Activated CD8-positive, alpha-beta memory T cell treated with anti-CD3 and anti-CD28 coated beads, Interleukin-2, amount 50 U/mL, for 4 hours (primary cell): ENCODE measurements at regions not wholly inside any gene's neighbourhood (a gene's known extent, or its start where the extent isn't known, plus 50 kb on each side); places are given as distances from the start of the nearest gene placed in this dataset.

Experiments used
- DNase-seq: peaks from one replicate; pipeline ENCODE4 v3.0.0-alpha.2; 2020

DNA sequence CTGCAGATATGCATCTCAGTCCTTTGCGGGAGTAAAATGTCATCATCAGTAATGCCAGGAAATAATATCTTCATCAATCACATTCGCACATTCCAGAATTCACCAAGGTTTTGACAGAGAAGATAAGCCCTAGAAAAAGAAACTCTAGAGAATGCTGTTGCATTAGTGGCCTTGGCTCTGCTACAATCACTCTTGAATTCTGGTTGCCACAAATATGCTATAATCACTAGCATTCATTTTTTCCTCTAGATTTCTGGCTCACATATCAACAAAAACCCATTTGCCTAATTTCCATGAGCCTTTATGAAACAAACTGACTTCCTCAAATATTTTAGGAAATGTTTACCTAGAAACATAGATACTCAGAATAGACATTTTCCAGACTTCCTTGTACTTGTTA is 653.4 kb downstream of the ANXA1 start:
- DNase-seq: no peak

DNA sequence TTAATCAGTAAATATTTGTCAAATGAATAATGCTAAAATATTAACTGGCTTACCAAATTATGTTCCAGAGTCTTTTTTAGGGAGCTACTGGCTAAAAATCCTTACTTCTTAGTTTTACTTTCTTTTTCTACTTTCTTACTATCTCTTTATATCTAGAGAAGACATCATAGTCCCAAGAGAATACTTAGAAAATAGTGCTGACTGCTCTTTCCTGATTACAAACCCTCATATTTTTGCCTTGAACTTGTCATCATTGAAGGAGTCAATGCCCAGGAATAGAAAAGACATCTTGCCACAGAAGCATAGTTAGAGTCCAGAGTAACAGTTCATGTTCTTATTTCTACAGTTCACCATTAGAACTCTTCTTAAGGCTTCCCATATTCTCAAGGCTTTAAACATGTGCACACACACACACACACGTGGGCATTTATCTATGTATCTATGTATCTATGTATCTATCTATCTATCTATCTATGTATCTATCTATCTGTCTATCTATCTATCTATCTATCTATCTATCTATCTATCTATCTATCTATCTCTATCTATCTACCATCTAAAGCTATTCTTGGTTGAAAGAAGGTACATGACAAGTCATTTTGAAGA is 654.3 kb downstream of the ANXA1 start:
- DNase-seq: no peak

GRCh38 chr9:73806876-73807275 is 655.2 kb downstream of the ANXA1 start:
- no peak for DNase-seq

GRCh38 chr9:73807952-73808351 is 656.3 kb downstream of the ANXA1 start:
- DNase-seq: no peak

DNA sequence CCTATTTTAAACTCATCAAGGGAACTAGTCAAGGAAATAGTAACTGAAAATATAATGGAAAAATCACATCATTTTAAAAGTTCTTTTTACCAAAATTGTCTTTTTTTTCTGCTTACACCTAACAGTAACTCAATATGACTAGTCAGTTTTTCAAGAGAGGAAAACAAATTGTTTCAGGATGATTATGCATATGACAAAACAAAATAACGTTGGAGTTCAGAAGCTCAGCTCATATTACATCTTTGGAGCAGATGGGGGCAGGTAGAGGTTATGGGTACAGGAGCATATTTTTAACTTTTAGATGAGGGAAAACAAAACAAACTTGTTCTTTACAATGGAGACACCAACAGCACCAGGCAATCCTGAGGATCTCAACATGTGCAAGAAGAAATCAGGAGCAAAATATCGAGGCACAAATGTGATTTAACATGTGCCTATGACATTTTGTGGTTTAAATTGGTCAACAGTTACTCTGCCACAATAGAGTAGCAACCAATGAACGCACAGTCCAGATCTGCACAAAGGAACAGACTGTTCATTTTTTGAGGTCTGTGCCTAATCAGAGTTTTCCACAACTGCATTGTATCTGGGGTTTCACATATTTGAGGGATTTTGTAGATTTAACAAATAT is 659.0 kb downstream of the ANXA1 start:
- no peak for DNase-seq

DNA sequence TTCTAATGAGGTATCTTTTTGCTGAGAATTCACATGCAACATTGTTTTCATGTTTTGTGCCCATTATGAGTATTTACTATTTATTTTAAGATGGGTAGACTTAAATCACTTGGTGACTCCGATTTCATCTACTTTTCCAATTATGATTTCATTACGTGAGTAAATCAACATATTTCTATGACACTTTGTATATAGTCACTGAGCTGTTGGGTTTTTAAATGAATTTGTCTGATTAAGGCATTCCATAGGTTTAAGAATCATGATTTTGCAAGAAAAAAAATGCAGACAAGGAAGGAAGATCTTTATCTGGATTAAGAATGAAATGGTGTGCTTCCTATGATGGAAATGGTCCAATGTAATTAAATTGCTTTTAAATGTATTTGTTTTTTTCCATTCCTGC is 661.9 kb downstream of the ANXA1 start:
- DNase-seq: no peak

GRCh38 chr9:73816905-73817304 is 665.2 kb downstream of the ANXA1 start:
- no peak for DNase-seq

- no peak for DNase-seq
These were observed 672.5 kb upstream of the RORB start for GRCh38 chr9:73824671-73825070.

DNA sequence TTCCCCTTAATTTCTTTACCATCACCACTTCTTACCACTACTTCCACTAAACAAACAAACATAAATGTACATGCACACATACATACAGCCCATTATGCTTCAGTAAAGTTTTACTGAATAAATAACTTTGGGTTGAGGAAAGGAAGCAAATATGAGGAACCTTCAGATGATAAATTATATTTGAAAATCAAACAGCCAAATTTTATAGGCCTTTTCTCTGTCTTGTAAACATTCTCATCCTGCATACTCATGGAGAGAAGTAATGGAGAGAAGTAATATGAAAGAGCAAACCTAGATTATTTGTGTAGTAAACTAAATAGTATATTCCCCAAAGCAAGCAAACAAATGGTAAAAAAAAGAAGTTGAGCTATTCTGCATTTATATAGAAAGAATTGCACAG is 658.3 kb upstream of the RORB start:
- DNase-seq: no peak

GRCh38 chr9:73839471-73839870 is 657.7 kb upstream of the RORB start:
- no peak for DNase-seq

DNA sequence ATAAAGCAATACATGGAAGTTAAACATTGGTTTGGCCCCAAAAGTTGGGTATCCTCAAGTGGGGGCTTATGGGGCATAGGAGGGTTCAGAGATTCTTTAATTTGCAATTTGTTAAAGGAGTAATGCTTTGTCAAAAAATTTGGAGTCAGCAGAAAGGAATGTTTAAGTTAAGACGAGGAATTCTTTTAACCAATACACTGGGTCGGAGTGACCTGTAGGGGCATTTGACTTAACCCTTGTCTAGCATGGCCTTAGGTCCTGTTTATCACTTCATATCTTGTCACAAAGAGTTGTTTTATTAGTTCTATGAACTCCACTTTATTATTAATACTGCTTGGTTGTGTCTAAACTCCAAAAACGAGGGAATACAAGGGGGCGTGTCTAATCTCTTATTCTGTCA is 656.1 kb upstream of the RORB start:
- no peak for DNase-seq

DNA sequence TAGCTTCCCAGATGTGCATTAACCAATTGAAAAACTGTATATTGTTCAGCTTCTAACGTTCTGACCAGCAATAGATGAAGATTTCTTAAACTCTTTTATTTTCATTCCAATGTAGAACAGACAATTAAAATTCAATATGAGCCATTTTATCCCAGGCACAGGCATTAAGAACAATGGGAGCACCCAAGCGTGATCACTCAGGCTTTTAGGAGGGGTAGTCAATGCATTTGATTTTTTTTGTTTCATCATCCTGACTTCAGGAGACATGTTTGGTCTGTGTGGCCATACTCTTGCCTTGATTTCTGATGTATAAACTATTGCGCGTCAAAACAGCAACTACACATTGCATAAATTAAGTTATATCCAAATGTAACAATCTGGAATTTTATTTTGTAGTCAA is 653.0 kb upstream of the RORB start:
- no peak for DNase-seq

DNA sequence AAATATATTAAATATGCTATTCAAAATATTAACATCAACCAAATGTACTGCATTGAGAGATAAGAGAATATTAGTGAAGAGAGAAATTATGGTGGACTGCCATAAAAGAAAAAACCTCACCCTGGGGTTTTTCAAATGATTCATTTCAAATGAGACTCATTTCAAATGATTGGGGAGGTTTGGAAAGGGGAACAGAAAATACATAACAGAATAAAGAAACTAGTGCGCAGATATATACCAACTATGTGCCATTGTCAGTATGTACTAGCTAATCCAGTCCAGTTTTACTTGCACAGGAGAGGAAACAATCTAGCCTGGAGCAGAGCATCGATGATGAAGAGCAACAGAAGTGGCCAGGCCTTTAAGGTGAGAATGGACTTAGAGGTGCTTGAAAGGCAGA is 651.6 kb upstream of the RORB start:
- DNase-seq: no peak

- DNase-seq: no peak
These were observed 651.0 kb upstream of the RORB start for GRCh38 chr9:73845954-73846690.

- DNase-seq: no peak
These were observed 649.6 kb upstream of the RORB start for GRCh38 chr9:73847536-73847935.

DNA sequence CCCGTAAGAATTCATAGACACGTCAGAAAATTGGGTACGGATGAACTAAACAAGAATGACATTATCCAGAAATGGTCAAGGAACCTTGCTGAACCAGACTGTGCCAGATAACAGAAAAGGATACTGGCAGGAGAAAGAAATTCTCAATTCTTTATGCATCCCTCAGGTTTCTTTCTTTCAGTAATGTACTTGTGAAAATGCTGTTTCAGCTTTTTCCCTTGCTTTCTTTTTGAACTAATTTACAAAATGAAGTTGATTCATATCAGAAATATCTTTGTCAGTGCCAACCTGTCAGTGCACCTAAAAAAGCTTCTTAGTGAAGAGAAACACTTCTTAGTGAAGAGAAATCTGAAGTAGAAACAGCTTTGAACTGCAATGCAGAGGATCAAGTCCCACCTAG is 643.6 kb upstream of the RORB start:
- DNase-seq: no peak

DNA sequence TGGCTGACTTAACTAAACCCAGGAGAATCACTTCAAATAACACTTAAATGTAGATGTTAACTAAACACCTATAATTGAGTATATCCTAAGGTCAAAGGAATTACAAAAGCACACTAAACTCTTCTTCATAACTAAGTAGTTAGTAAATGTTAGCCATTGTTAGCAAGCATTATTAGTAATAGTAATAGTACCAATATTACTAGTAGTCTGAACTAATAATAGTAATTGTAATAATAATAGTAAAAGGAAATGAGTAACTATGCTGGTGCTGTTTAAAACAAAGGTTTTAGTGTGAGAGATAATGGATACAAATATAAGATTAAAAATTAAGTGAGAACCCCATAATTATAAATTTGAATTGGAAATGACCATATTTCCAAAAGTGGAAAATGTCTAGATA is 641.9 kb upstream of the RORB start:
- no peak for DNase-seq

- no peak for DNase-seq
These were observed 633.2 kb upstream of the RORB start for GRCh38 chr9:73863924-73864323.

GRCh38 chr9:73866451-73866850 is 630.7 kb upstream of the RORB start:
- DNase-seq: no peak

- peak; percentile 15 for DNase-seq
These were observed 627.9 kb upstream of the RORB start for GRCh38 chr9:73869264-73869663.

DNA sequence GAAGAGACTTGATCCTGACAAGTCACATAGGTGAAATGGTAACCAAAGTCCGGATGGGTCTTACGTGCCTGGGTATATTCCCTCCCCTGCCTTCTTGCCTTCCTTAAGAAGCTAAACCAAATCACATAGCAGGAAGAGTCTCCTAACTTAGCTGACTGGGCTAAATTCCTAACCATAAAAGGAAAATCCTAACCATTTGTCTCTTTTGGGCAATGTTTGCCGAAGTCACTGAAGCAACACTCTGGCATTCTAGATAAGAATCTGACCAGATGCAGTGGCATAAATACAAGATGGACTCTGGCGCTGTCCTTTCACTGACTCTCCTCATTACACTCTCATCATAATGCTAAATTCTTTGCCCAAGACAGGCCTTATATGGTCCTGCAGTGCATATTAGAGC is 625.5 kb upstream of the RORB start:
- no peak for DNase-seq

- no peak for DNase-seq
These were observed 624.4 kb upstream of the RORB start for GRCh38 chr9:73872701-73873100.

DNA sequence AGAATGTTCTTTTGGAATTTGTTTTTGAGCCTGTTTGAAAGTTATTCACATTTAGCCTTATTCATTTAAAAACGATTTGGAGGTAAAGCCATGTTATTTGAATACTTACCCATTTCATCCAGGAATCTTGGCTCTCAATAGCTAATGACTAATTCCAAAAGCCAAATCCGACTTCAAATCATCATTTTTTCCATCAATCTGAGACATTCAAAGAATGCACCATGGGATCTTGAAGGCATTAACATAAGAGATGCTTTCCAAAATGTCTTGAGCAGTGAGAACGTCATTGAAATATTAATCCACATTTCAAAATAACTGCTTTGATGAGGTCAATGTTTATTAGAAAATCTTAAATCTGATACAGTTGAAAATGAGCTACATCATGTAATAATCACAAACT is 617.0 kb upstream of the RORB start:
- DNase-seq: no peak

GRCh38 chr9:73889023-73889422 is 608.1 kb upstream of the RORB start:
- DNase-seq: no peak
